ENCODE measurements at regions not wholly inside any gene's neighbourhood (a gene's known extent, or its start where the extent isn't known, plus 50 kb on each side); places are given as distances from the start of the nearest gene placed in this dataset.

- no peak for TF ChIP-seq POLR2A (IDR thresholded peaks at IDR 0.05)
- TF ChIP-seq, protein P1, sequence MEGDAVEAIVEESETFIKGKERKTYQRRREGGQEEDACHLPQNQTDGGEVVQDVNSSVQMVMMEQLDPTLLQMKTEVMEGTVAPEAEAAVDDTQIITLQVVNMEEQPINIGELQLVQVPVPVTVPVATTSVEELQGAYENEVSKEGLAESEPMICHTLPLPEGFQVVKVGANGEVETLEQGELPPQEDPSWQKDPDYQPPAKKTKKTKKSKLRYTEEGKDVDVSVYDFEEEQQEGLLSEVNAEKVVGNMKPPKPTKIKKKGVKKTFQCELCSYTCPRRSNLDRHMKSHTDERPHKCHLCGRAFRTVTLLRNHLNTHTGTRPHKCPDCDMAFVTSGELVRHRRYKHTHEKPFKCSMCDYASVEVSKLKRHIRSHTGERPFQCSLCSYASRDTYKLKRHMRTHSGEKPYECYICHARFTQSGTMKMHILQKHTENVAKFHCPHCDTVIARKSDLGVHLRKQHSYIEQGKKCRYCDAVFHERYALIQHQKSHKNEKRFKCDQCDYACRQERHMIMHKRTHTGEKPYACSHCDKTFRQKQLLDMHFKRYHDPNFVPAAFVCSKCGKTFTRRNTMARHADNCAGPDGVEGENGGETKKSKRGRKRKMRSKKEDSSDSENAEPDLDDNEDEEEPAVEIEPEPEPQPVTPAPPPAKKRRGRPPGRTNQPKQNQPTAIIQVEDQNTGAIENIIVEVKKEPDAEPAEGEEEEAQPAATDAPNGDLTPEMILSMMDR (IDR thresholded peaks at IDR 0.05): no peak
Measured at GRCh38 chr3:135392151-135392550, 573.4 kb upstream of the PPP2R3A start.
